CD4-positive, alpha-beta T cell treated with Interferon alpha-2 for 1 hour (primary cell): ENCODE measurements at regions not wholly inside any gene's neighbourhood (a gene's known extent, or its start where the extent isn't known, plus 50 kb on each side); places are given as distances from the start of the nearest gene placed in this dataset.
"Not testable (repeated sequence)": the region's sequence is repeated elsewhere in the genome, so short reads cannot be mapped to it uniquely, and the experiment has no call there.

ENCODE experiments used
- DNase-seq, 2 donors: peaks; one replicate each; pipeline ENCODE4 v3.0.0-alpha.2; 2020 to 2022

GRCh38 chr6:28771401-28772267, 152.2 kb downstream of the TRIM27 start:
- DNase-seq = no peak

GRCh38 chr6:28772480-28773381, 151.1 kb downstream of the TRIM27 start:
- no peak for DNase-seq

- no peak for DNase-seq
These were observed 149.3 kb downstream of the TRIM27 start for GRCh38 chr6:28774292-28775051.

GRCh38 chr6:28775052-28775376, 148.8 kb downstream of the TRIM27 start:
- no peak for DNase-seq

- no peak for DNase-seq
These were observed 148.2 kb downstream of the TRIM27 start for GRCh38 chr6:28775405-28776129.

GRCh38 chr6:28776269-28777146, 147.3 kb downstream of the TRIM27 start:
- DNase-seq = no peak

GRCh38 chr6:28777147-28777461, 146.7 kb downstream of the TRIM27 start:
- DNase-seq = no peak

- no peak for DNase-seq
These were observed 141.6 kb downstream of the TRIM27 start for GRCh38 chr6:28782113-28782673.

- DNase-seq = no peak
These were observed 137.7 kb downstream of the TRIM27 start for GRCh38 chr6:28785962-28786679.

GRCh38 chr6:28789553-28790083, 134.2 kb downstream of the TRIM27 start:
- no peak for DNase-seq

GRCh38 chr6:28791002-28791383, 132.8 kb downstream of the TRIM27 start:
- DNase-seq = no peak

- no peak for DNase-seq
These were observed 129.4 kb downstream of the TRIM27 start for GRCh38 chr6:28794175-28795002.

GRCh38 chr6:28800647-28801046, 123.1 kb downstream of the TRIM27 start:
- DNase-seq = not testable (repeated sequence)

GRCh38 chr6:28802417-28803336, 121.1 kb downstream of the TRIM27 start:
- DNase-seq = no peak

GRCh38 chr6:28803337-28803709, 120.5 kb downstream of the TRIM27 start:
- DNase-seq = no peak

- DNase-seq = no peak
These were observed 116.0 kb downstream of the TRIM27 start for GRCh38 chr6:28807682-28808280.

- DNase-seq = no peak
These were observed 115.4 kb downstream of the TRIM27 start for GRCh38 chr6:28808383-28808782.
